ENCODE measurements at regions not wholly inside any gene's neighbourhood (a gene's known extent, or its start where the extent isn't known, plus 50 kb on each side); places are given as distances from the start of the nearest gene placed in this dataset.

DNA sequence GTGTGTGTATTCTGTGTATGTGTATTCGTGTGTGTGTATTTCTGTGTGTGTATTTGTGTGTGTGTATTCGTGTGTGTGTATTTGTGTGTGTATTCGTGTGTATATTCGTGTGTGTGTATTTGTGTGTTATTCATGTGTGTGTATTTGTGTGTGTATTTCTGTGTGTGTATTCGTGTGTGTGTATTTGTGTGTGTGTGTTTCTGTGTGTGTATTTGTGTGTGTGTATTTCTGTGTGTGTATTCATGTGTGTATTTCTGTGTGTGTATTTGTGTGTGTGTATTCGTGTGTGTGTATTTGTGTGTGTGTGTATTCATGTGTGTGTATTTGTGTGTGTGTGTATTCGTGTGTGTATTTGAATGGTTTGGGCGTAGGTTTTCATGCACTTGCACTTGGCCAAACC lies 405.4 kb downstream of the SOX2 start:
- TF ChIP-seq CTCF (IDR thresholded peaks at IDR 0.05; ENCODE audit: low read length) (no peak), EZH2 (IDR thresholded peaks at IDR 0.05; ENCODE audit: borderline replicate concordance, low read length) (no peak)

Data from OCI-LY1 (cell line).